ENCODE measurements at regions not wholly inside any gene's neighbourhood (a gene's known extent, or its start where the extent isn't known, plus 50 kb on each side); places are given as distances from the start of the nearest gene placed in this dataset.

GRCh38 chrX:1139185-1139500 is 73.3 kb downstream of the CRLF2 start:
- TF ChIP-seq CTCF (IDR thresholded peaks at IDR 0.05), result no peak
- no peak for TF ChIP-seq POLR2A (IDR thresholded peaks at IDR 0.05)
- no peak for TF ChIP-seq EP300 (IDR thresholded peaks at IDR 0.05)
